Endodermal cell (in vitro differentiated cells): ENCODE measurements at regions not wholly inside any gene's neighbourhood (a gene's known extent, or its start where the extent isn't known, plus 50 kb on each side); places are given as distances from the start of the nearest gene placed in this dataset.
A peak's percentile ranks its signal among the peaks of the same experiment; 100 is the strongest.

Source experiments
- DNase-seq: peaks from one replicate; pipeline ENCODE4 v3.0.0-alpha.2; 2017
- H3K27ac ChIP-seq: 2 replicates; pipeline ENCODE4 v1.5.1; 2013; ENCODE audit warnings: mild to moderate bottlenecking, low read depth, low read length, moderate library complexity
- H3K27me3 ChIP-seq: 2 replicates; pipeline ENCODE4 v1.6.1; 2013; ENCODE audit warnings: mild to moderate bottlenecking, low read length, moderate library complexity; ENCODE audit not compliant: insufficient read depth, control insufficient read depth, poor library complexity, severe bottlenecking
- H3K36me3 ChIP-seq: 2 replicates; pipeline ENCODE4 v1.7.0; 2013; ENCODE audit warnings: mild to moderate bottlenecking, low read length, moderate library complexity; ENCODE audit not compliant: control insufficient read depth, insufficient read depth
- H3K4me1 ChIP-seq: one replicate; pipeline ENCODE4 v1.7.0; 2013; ENCODE audit warnings: low read length; ENCODE audit not compliant: control insufficient read depth, insufficient read depth
- H3K4me3 ChIP-seq: 2 replicates; pipeline ENCODE4 v1.5.1; 2013; ENCODE audit warnings: mild to moderate bottlenecking, low read length, moderate library complexity
- H3K9ac ChIP-seq: 2 replicates; pipeline ENCODE4 v1.6.1; 2013; ENCODE audit warnings: mild to moderate bottlenecking, low read length, moderate library complexity; ENCODE audit not compliant: poor library complexity, severe bottlenecking; ENCODE audit errors: extremely low read depth
- H3K9me3 ChIP-seq: 2 replicates; pipeline ENCODE4 v1.6.1; 2013; ENCODE audit warnings: mild to moderate bottlenecking, low read length, moderate library complexity; ENCODE audit not compliant: control insufficient read depth
- H3K27ac Mint-ChIP-seq: 2 replicates; pipeline ENCODE4 v1.8.0; 2020; ENCODE audit warnings: mixed read lengths
- H3K27me3 Mint-ChIP-seq: 2 replicates; pipeline ENCODE4 v1.8.0; 2021; ENCODE audit warnings: mild to moderate bottlenecking, mixed read lengths; ENCODE audit not compliant: insufficient read depth
- H3K36me3 Mint-ChIP-seq: 2 replicates; pipeline ENCODE4 v1.8.0; 2020; ENCODE audit warnings: low read depth, mixed read lengths
- H3K4me1 Mint-ChIP-seq: 2 replicates; pipeline ENCODE4 v1.8.0; 2020; ENCODE audit warnings: mixed read lengths
- H3K4me3 Mint-ChIP-seq: 2 replicates; pipeline ENCODE4 v1.8.0; 2020; ENCODE audit warnings: mild to moderate bottlenecking, moderate library complexity, mixed read lengths
- H3K9me3 Mint-ChIP-seq: 2 replicates; pipeline ENCODE4 v1.8.0; 2020; ENCODE audit warnings: mild to moderate bottlenecking, mixed read lengths
- WGBS, 2 experiments: methylation state at CpG; one replicate each; pipeline versions ENCODE4 v1.1.5 to v1.1.7; 2013; ENCODE audit warnings: missing lambda C conversion rate in 2 of 2, mixed read lengths in 1 of 2; ENCODE audit not compliant: insufficient coverage in 1 of 2, insufficient read length in 1 of 2; 5-methylcytosine and 5-hydroxymethylcytosine counted together
- TF ChIP-seq, protein P1 (sequence below): fragments of 200-600 bp; sonication (generic); conservative IDR thresholded peaks from 2 replicates; pipeline ENCODE4 v1.5.0; 2021; ENCODE audit warnings: antibody characterized with exemption, mild to moderate bottlenecking

DNA sequence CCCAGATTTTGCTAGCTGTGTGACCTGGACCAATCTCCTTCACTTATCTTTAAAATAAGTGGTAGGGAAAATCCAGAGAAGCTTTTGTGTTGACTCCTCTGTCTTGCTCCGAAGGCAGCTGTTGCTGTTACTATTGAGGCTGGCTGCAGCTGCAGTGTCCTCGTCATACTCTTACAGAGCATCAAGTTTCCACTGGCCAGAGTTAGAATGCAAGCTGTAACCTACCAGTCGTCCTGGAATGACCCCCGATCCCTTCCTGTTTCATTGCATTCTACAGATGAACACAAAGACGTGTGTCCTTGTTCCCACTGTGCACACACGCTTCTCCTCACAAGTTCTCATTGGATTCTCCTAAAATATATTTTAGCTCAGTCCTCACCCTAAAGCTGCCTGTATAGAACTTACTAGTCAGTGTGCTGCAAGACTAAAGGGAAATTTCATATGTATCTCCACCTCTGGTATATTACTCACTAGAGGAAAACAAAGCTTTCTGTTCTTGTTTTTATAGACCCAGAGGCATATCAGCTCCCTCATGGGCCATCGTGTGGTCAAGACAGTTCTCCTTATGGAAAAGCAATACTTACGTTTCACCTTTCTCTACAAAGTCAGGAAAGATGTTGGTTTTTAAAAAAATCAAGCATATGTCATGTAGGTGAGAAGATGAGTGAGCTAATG lies 589.8 kb downstream of the LMO7 start:
- H3K4me1 ChIP-seq: no peaks in the 10 kb centered on the region
- no peak overlapping the region for H3K27ac Mint-ChIP-seq
- H3K27me3 Mint-ChIP-seq: no peaks in the 10 kb centered on the region
- no peaks in the 10 kb centered on the region for H3K4me1 Mint-ChIP-seq
- H3K4me3 Mint-ChIP-seq: no peak overlapping the region
- H3K9ac ChIP-seq: no peak overlapping the region
- H3K27ac ChIP-seq: no peak overlapping the region
- no peaks in the 10 kb centered on the region for H3K27me3 ChIP-seq
- H3K9me3 Mint-ChIP-seq: no peaks in the 10 kb centered on the region
- H3K36me3 ChIP-seq: no peaks in the 10 kb centered on the region
- H3K36me3 Mint-ChIP-seq: no peaks in the 10 kb centered on the region
- no peaks in the 10 kb centered on the region for H3K9me3 ChIP-seq
- no peak overlapping the region for H3K4me3 ChIP-seq
- TF ChIP-seq, protein P1, sequence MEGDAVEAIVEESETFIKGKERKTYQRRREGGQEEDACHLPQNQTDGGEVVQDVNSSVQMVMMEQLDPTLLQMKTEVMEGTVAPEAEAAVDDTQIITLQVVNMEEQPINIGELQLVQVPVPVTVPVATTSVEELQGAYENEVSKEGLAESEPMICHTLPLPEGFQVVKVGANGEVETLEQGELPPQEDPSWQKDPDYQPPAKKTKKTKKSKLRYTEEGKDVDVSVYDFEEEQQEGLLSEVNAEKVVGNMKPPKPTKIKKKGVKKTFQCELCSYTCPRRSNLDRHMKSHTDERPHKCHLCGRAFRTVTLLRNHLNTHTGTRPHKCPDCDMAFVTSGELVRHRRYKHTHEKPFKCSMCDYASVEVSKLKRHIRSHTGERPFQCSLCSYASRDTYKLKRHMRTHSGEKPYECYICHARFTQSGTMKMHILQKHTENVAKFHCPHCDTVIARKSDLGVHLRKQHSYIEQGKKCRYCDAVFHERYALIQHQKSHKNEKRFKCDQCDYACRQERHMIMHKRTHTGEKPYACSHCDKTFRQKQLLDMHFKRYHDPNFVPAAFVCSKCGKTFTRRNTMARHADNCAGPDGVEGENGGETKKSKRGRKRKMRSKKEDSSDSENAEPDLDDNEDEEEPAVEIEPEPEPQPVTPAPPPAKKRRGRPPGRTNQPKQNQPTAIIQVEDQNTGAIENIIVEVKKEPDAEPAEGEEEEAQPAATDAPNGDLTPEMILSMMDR: no peak
- DNase-seq: no peak
- 73 to 83% methylated on average over 6 to 8 of the region's 8 CpGs for WGBS, 2 experiments

DNA sequence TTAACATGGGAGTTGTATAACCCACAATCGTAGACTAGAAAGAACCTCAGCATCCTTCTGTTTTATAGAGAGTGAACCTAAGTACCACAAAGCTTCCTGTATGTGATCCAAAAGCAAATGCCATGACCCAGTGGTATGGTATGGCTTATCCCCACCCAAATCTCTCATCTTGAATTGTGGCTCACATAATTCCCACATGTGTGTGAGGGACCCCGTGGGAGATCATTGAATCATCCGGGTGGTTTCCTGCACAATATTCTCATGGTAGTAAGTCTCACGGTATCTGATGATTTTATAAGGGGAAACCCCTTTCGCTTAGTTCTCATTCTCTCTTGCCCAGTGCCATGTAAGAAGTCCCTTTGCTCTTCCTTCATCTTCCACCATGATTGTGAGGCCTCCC lies 587.9 kb downstream of the LMO7 start:
- no peak overlapping the region for H3K4me3 ChIP-seq
- DNase-seq: no peak
- Mint-ChIP-seq H3K4me1 (no peaks in the 10 kb centered on the region), H3K27me3 (no peaks in the 10 kb centered on the region), H3K9me3 (no peaks in the 10 kb centered on the region), H3K36me3 (no peaks in the 10 kb centered on the region), H3K27ac (no peak overlapping the region), H3K4me3 (no peak overlapping the region)
- H3K9ac ChIP-seq: no peak overlapping the region
- 96 to 100% methylated on average over 1 to 5 of the region's 5 CpGs for WGBS, 2 experiments
- H3K36me3 ChIP-seq: no peaks in the 10 kb centered on the region
- H3K27me3 ChIP-seq: no peaks in the 10 kb centered on the region
- no peak overlapping the region for H3K27ac ChIP-seq
- no peaks in the 10 kb centered on the region for H3K4me1 ChIP-seq
- H3K9me3 ChIP-seq: no peaks in the 10 kb centered on the region
- TF ChIP-seq, protein P1: no peak

DNA sequence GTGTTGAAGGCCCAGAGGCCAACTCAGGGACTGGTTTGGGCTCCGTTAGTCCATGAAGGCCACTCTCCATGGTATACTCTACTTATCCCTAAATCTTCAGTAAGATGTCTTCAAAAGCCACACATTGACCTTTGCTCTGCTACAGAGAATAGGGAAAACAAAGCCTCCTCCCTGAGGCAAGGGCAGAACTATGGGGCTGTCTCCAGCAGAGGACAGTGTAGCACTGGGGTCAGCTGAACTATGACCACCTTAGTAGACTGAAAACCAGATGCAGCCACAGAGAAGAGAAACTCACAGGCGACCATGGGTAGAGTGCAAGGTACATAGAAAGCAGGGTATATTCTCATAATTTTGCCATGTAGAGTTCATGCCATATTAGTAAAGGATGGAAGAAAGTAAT lies 587.4 kb downstream of the LMO7 start:
- H3K36me3 Mint-ChIP-seq: no peaks in the 10 kb centered on the region
- no peak overlapping the region for H3K4me3 Mint-ChIP-seq
- TF ChIP-seq, protein P1: peak; percentile 79
- no peaks in the 10 kb centered on the region for H3K4me1 Mint-ChIP-seq
- H3K4me3 ChIP-seq: no peak overlapping the region
- no peaks in the 10 kb centered on the region for H3K9me3 ChIP-seq
- H3K27ac ChIP-seq: no peak overlapping the region
- H3K4me1 ChIP-seq: no peaks in the 10 kb centered on the region
- no peak overlapping the region for H3K27ac Mint-ChIP-seq
- no peaks in the 10 kb centered on the region for H3K27me3 ChIP-seq
- H3K9me3 Mint-ChIP-seq: no peaks in the 10 kb centered on the region
- H3K36me3 ChIP-seq: no peaks in the 10 kb centered on the region
- WGBS, 2 experiments: 88 to 92% methylated on average over 2 of the region's 2 CpGs
- H3K27me3 Mint-ChIP-seq: no peaks in the 10 kb centered on the region
- no peak overlapping the region for H3K9ac ChIP-seq
- peak; percentile 72 for DNase-seq
